Coronary artery (tissue), 2 donors: ENCODE measurements at regions not wholly inside any gene's neighbourhood (a gene's known extent, or its start where the extent isn't known, plus 50 kb on each side); places are given as distances from the start of the nearest gene placed in this dataset.
"Not testable (repeated sequence)": the region's sequence is repeated elsewhere in the genome, so short reads cannot be mapped to it uniquely, and the experiment has no call there.

ENCODE experiments used
- DNase-seq: peaks from one replicate; pipeline ENCODE4 v3.0.0-alpha.2; 2017; ENCODE audit warnings: low spot score
- H3K27ac ChIP-seq, 2 donors: fragments of 200-600 bp; sonication (generic); one replicate each; pipeline ENCODE4 v1.5.1; 2016 to 2019
- H3K4me3 ChIP-seq: fragments of 200-600 bp; sonication (generic); 2 replicates; pipeline ENCODE4 v1.5.1; 2016; ENCODE audit warnings: mild to moderate bottlenecking, moderate library complexity
- CTCF ChIP-seq: fragments of 200-600 bp; sonication (generic); IDR thresholded peaks from one replicate; pipeline ENCODE4 v1.5.1; 2019; ENCODE audit warnings: antibody characterized with exemption

GRCh38 chr12:28090835-28091234, 99.4 kb upstream of the CCDC91 start:
- Histone ChIP-seq H3K4me3 (no peak overlapping the region), H3K27ac (no peak overlapping the region)
- no peak for DNase-seq
- TF ChIP-seq CTCF = no peak

- H3K4me3 ChIP-seq = no peak overlapping the region
- no peak for TF ChIP-seq CTCF
- no peak overlapping the region for H3K27ac ChIP-seq
- no peak for DNase-seq
Measured at GRCh38 chr12:28092396-28092795, 97.9 kb upstream of the CCDC91 start.

GRCh38 chr12:28096649-28097048, 93.6 kb upstream of the CCDC91 start:
- H3K4me3 ChIP-seq = no peak overlapping the region
- TF ChIP-seq CTCF = no peak
- no peak overlapping the region for H3K27ac ChIP-seq
- no peak for DNase-seq

GRCh38 chr12:28097221-28097620, 93.0 kb upstream of the CCDC91 start:
- TF ChIP-seq CTCF = no peak
- no peak for DNase-seq
- no peak overlapping the region for H3K4me3 ChIP-seq
- no peak overlapping the region for H3K27ac ChIP-seq

- H3K27ac ChIP-seq, DNase-seq, H3K4me3 ChIP-seq: not testable (repeated sequence)
Measured at GRCh38 chr12:28099245-28099644, 91.0 kb upstream of the CCDC91 start.

- DNase-seq = no peak
- H3K27ac ChIP-seq = no peak overlapping the region
- no peak for TF ChIP-seq CTCF
- H3K4me3 ChIP-seq = no peak overlapping the region
Measured at GRCh38 chr12:28099871-28100270, 90.4 kb upstream of the CCDC91 start.

GRCh38 chr12:28100717-28101116, 89.5 kb upstream of the CCDC91 start:
- DNase-seq = no peak
- Histone ChIP-seq H3K27ac (no peak overlapping the region), H3K4me3 (no peak overlapping the region)
- TF ChIP-seq CTCF = no peak

GRCh38 chr12:28104316-28104715, 85.9 kb upstream of the CCDC91 start:
- no peak for TF ChIP-seq CTCF
- DNase-seq = no peak
- no peak overlapping the region for H3K27ac ChIP-seq
- no peak overlapping the region for H3K4me3 ChIP-seq
